Stimulated activated CD8-positive, alpha-beta memory T cell treated with anti-CD3 and anti-CD28 coated beads, Interleukin-7, amount 100 ng/mL, for 4 hours (primary cell): ENCODE measurements at regions not wholly inside any gene's neighbourhood (a gene's known extent, or its start where the extent isn't known, plus 50 kb on each side); places are given as distances from the start of the nearest gene placed in this dataset.
"Not testable (repeated sequence)": the region's sequence is repeated elsewhere in the genome, so short reads cannot be mapped to it uniquely, and the experiment has no call there.

Experiments
- DNase-seq, 2 donors: peaks; one replicate each; pipeline ENCODE4 v3.0.0-alpha.2; 2020; ENCODE audit warnings: low read depth in 2 of 2

- DNase-seq, result not testable (repeated sequence)
Observed at GRCh38 chr1:143842058-143842457, 129.7 kb downstream of the FAM72C start.

- not testable (repeated sequence) for DNase-seq
Observed at GRCh38 chr1:143839182-143839581, 132.6 kb downstream of the FAM72C start.

DNA sequence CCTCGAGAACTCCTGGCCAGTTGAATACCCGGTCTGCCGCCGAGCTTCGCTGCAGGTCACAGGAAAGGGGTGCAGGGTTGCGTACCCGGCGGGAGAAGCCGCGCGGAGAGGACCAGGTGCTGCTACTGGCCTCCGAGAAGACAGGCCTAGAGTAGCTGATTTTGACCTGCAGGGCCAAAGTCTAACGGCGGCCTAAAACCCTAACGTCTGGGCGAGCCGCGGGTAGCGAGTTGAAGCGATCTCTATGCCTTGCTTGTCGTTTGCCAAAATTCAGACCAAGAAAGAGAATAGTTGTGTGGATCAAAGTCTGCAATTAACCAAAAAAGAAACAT is 133.2 kb downstream of the FAM72C start:
- not testable (repeated sequence) for DNase-seq

- DNase-seq, result not testable (repeated sequence)
Observed at GRCh38 chr1:143837924-143838597, 133.7 kb downstream of the FAM72C start.

DNA sequence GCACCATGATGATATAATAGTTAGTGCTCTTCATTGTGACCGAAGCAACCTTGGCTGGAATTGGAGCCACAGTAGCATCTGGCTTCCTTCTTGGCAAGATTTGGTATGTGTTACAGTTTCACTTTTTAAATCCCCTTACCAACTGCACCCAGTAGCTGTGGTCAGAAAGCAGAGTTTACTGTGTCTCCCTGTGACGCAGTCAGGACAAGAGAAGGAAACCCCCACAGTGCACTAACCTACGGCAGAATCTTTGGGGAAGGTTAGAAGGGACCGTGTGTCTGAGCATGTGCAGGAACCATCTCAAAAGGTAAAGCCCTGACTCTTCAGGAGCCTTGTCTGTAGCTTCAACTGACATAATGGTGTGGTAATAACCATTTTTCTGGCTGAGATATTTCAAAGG is 138.4 kb downstream of the FAM72C start:
- not testable (repeated sequence) for DNase-seq

DNA sequence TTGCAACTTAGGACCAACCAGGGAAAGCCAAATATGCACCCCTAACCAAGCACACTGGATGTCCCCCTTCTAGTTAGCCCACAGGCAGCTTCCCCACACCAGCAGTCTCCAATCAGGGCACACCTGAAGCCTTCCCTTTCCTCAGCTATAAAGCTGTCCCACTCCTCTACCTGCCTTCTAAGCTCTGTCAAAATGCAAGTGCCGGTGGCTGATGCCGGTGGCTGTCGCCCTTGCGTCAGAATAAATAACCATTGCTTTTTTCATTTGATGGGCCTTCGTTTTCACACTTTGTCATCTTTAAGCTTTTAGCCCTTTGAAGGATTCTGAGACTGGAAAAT is 139.4 kb downstream of the FAM72C start:
- not testable (repeated sequence) for DNase-seq

DNA sequence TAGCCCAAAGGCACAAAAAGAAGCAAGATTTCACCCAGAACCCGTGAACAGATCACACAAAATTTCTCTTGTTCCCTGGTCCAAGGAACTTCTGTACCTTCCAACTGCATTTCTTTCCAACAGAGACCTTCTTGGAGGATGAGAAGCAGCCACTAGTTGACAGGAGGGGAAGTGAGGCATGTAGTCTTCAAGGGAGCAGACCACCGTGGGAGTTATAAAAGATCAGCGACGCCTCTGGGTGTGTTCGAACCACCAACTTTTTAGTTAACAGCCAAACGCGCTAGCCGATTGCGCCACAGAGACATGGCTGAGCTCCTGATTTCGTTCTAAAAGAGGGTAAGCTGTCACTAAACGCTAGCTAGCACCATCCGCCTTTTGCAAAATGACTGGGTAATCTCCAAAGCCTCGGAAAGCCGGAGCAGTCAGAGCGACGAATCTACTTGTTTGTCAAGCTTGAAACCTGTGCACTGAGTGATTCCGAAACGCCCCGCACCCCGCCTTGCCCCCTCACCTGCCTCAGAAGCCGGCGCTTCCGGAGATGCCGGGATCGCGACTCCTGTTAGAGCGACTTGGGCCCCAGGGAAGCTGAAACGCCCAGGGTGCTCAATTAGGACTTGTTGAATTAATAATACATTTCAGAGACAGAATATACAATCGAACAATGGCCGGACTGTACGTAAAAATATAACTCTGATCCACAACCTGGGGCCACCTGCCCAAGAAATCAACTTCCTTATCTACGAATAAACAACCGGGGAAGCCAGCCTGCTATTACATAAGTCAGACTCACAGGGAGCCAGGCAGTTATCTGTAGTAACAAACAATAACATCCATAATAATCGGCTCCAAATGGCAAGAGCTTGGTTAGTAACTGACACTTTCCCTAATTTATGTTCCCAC is 140.1 kb downstream of the FAM72C start:
- DNase-seq, result not testable (repeated sequence)

DNA sequence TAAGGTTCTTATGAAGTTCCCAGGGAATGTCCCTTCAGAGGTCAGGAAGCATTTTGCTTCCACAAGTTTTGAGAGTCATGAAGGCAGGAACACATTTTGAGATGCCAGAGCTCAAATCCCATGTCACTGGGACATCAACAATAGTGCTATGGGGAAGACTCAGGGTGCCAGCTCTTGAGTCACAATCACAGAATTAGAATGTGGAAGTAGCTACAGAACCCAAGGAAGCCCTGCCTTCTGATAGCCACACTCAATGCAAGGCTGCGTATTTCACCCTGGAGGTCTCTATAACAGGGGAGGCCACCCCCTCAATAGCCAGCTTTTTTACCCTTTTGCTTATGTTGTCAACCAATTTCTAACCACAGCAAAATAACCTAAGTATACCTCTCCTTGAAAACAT is 145.6 kb downstream of the FAM72C start:
- not testable (repeated sequence) for DNase-seq

- DNase-seq, result not testable (repeated sequence)
Observed at GRCh38 chr1:143824266-143824665, 147.5 kb downstream of the FAM72C start.

- DNase-seq, result not testable (repeated sequence)
Observed at GRCh38 chr1:143820058-143820457, 151.7 kb downstream of the FAM72C start.

GRCh38 chr1:143816369-143816768 is 155.4 kb downstream of the FAM72C start:
- not testable (repeated sequence) for DNase-seq

- DNase-seq, result not testable (repeated sequence)
Observed at GRCh38 chr1:143805374-143805773, 166.4 kb downstream of the FAM72C start.

GRCh38 chr1:143804707-143805356 is 167.0 kb downstream of the FAM72C start:
- DNase-seq, result not testable (repeated sequence)

- not testable (repeated sequence) for DNase-seq
Observed at GRCh38 chr1:143803927-143804411, 167.8 kb downstream of the FAM72C start.

GRCh38 chr1:143803095-143803494 is 168.7 kb downstream of the FAM72C start:
- DNase-seq, result not testable (repeated sequence)

DNA sequence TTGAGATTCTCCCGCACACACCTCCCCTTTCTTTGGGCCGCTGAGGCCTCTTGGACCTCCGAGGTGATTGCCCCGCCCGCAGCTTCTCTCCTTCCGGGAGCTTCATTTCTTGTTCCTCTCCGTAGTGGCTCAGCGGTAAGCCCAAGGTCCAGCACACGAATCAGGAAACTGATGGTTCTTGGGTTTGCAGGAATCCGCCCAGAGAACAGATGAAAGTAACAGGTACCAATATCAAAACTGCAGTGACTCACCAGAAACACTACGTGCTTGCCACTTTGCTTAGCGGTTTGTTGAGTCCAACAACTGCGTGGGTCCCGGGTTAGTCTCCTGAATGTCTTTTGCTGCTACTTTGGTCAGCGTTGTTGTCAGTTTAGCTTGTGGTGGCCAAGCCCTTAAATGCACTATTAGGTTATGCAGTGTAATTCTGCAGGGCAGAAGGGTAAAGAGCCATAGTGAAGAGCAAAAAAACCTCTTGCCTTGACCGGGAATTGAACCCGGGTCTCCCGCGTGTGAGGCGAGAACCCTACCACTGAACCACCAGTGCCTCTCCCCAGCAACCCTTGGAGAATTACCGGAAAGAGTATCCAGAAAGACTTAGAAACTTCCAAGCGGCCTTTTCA is 172.1 kb downstream of the FAM72C start:
- not testable (repeated sequence) for DNase-seq

DNA sequence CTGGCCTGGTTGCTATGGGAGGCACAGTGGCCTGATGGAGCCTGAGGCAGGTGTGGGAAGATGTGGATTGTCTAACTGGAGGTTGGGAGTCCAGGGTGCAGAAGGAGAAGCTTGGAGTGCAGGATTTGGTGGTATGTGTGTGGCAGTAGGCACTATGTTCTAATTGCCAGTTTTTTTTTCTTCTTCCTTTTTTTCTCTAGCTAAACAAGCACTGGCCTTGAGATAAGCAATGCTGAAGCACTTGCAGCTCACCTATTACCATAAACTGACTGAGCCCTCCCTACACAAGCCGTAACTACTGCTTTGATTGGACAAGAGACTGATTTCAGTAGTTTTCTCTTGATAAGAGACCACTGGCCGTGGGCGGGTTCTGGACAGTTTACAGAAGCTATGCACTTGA is 175.4 kb downstream of the FAM72C start:
- not testable (repeated sequence) for DNase-seq

DNA sequence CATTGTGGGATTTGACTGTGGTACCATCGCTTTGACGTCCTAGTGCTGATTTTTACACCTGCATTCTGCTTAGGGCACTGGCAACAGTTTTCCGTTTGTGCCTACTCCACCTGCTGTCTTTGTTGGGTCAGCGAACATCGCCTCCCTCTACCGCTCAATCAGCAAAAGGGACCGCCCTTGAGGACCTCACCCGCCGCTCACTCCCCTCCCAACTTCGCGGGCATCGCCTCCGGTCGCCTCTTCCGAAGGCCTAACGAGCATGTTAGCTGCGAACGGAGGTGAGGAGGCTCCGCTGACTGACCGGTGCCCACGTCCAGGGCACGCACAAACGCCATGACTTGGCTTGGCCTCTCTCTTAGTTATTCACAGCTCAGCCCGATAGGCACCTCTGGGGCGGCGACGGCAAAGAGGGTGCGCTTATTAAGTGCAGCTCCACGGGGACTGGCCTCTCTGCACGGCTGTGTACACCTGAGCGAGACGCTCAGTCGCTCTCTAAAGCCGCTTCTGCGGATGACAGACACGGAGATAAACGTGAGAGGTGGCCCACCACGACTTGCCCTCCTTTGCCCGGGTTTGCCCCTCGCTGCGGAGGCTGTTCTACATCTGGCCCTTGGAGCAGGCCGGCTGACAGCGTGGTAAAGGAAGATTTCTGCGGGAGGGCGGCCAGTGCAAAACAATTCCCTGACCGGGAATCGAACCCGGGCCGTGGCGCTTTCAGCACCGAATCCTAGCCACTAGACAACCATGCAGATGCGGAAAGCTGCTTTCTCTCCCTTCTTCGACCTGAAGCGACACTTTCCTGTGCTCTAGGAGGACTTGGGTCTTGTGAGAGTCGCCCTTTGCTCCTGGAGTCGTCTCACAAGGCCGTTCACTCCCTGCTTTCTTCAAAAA is 179.5 kb downstream of the FAM72C start:
- DNase-seq, result not testable (repeated sequence)

GRCh38 chr1:143786381-143786780 is 185.4 kb downstream of the FAM72C start:
- not testable (repeated sequence) for DNase-seq

GRCh38 chr1:143785883-143786282 is 185.9 kb downstream of the FAM72C start:
- not testable (repeated sequence) for DNase-seq
